ENCODE measurements at regions not wholly inside any gene's neighbourhood (a gene's known extent, or its start where the extent isn't known, plus 50 kb on each side); places are given as distances from the start of the nearest gene placed in this dataset.

DNA sequence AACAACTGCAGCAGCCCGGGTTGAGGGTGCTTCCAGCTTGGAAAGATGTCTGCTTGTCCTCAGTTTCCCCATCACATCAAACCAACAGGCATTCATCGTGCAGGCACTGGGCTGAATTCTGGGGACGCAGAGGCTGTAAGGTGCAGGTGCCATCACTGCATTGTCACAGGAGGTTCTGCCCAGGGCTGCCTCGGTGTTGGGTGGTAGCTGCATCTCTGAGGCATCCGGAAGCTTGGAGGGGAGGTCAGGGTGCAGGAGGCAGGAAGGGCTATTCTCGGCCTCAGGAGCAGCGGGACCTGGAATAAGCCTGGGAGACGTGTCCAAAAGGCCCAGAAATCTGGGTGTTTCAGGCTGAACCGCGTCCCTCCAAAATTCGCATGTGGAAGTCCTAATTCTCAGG is 134.6 kb downstream of the HMX1 start:
- no peak overlapping the region for H3K4me3 ChIP-seq (replicated peaks in 1 of 3; ENCODE audit: insufficient read depth in 1 of 3, low read depth in 1 of 3, low read length in 3 of 3)
- no peak overlapping the region for H3K27ac ChIP-seq (ENCODE audit: insufficient read depth, low read depth, low read length)
- no peak for FAIRE-seq
- H4K20me1 ChIP-seq (replicated peaks; ENCODE audit: control insufficient read depth, extremely low read depth, insufficient read depth, low read length) = no peaks in the 10 kb centered on the region
- H3K9ac ChIP-seq (replicated peaks; ENCODE audit: extremely low read depth, insufficient read depth, low read length) = no peak overlapping the region
- dilution Hi-C loops (cut with MboI; ENCODE audit: extremely low pct_ligation_motif_present, low sequenced_read_pairs) (no loop called here), intact Hi-C loops (cut with micrococcal nuclease) (no loop called here)
- H3K79me2 ChIP-seq (ENCODE audit: control insufficient read depth, insufficient read depth, low read length) = no peaks in the 10 kb centered on the region
- no peak for TF ChIP-seq POLR2A (IDR thresholded peaks at IDR 0.05; ENCODE audit: low read depth, low read length)
- TF ChIP-seq, protein P1, sequence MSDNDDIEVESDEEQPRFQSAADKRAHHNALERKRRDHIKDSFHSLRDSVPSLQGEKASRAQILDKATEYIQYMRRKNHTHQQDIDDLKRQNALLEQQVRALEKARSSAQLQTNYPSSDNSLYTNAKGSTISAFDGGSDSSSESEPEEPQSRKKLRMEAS (IDR thresholded peaks at IDR 0.05; ENCODE audit: insufficient read depth, insufficient read length) = no peak
- TF ChIP-seq, protein P2, sequence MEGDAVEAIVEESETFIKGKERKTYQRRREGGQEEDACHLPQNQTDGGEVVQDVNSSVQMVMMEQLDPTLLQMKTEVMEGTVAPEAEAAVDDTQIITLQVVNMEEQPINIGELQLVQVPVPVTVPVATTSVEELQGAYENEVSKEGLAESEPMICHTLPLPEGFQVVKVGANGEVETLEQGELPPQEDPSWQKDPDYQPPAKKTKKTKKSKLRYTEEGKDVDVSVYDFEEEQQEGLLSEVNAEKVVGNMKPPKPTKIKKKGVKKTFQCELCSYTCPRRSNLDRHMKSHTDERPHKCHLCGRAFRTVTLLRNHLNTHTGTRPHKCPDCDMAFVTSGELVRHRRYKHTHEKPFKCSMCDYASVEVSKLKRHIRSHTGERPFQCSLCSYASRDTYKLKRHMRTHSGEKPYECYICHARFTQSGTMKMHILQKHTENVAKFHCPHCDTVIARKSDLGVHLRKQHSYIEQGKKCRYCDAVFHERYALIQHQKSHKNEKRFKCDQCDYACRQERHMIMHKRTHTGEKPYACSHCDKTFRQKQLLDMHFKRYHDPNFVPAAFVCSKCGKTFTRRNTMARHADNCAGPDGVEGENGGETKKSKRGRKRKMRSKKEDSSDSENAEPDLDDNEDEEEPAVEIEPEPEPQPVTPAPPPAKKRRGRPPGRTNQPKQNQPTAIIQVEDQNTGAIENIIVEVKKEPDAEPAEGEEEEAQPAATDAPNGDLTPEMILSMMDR (IDR thresholded peaks at IDR 0.05; ENCODE audit: extremely low read depth in 1 of 2, insufficient read depth in 1 of 2, low read depth in 1 of 2, low read length in 2 of 2) = no peak
- no peak for TF ChIP-seq JUN (IDR thresholded peaks at IDR 0.05; ENCODE audit: borderline replicate concordance, insufficient read depth, insufficient read length, low read depth)
- H3K36me3 ChIP-seq (ENCODE audit: control insufficient read depth in 2 of 2, extremely low read depth in 1 of 2, insufficient read depth in 2 of 2, low read length in 2 of 2) = no peaks in the 10 kb centered on the region
- no peaks in the 10 kb centered on the region for H3K9me1 ChIP-seq (replicated peaks; ENCODE audit: control insufficient read depth, extremely low read depth, insufficient read depth, low read length)
- H3K27me3 ChIP-seq (ENCODE audit: control insufficient read depth in 2 of 2, insufficient read depth in 2 of 2, low read length in 2 of 2) = no peaks in the 10 kb centered on the region
- ChIA-PET POLR2A (no interaction called here), CTCF (no interaction called here)
- DNase-seq (ENCODE audit: low read depth, low spot score) = no peak
- BruUV-seq (replicated peaks) = no TSS peak
- H3K4me1 ChIP-seq (ENCODE audit: control insufficient read depth, extremely low read depth, insufficient read depth, low read length) = no peaks in the 10 kb centered on the region
- no peaks in the 10 kb centered on the region for H3K9me3 ChIP-seq (replicated peaks; ENCODE audit: control insufficient read depth, insufficient read depth, low read length)
- H3K4me2 ChIP-seq (ENCODE audit: insufficient read depth, low read length) = no peak overlapping the region
- H2AFZ ChIP-seq (ENCODE audit: low read depth, low read length) = no peak overlapping the region

DNA sequence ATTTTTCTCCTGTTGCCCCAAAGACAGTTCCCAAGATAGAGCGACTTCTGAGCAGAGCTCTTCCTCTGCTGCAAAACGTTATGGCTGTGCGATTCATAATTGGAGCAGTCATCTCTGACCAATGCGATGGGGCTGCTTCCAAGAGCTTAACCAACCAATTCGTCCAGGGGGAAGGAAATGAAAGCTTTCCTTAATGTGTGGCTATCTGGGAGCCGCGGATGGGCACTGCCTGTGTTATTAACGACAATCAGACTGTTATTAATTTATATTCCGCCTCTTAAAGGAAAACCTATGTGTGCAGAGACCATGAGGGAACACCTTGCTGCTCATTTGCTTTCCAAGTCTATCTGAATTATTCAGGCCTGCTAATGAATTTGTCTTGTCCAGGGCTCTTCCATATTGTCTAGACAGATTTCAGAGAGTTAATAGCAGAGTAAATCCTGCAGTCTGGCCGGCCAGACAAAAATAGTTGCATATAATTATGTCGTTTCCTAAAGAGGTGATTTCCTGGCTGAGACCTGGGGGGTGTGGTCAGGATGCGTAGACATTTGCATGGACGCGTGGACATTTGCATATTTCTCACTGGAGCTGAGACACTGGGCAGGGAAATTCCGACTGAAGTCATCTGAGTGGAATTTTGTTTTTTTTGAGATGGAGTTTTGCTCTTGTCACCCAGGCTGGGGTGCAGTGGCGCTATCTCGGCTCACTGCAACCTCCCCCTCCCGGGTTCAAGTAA is 135.4 kb downstream of the HMX1 start:
- BruUV-seq (replicated peaks) = no TSS peak
- H3K9me1 ChIP-seq (replicated peaks; ENCODE audit: control insufficient read depth, extremely low read depth, insufficient read depth, low read length) = no peaks in the 10 kb centered on the region
- no peak overlapping the region for H3K4me3 ChIP-seq (replicated peaks in 1 of 3; ENCODE audit: insufficient read depth in 1 of 3, low read depth in 1 of 3, low read length in 3 of 3)
- no peak overlapping the region for H2AFZ ChIP-seq (ENCODE audit: low read depth, low read length)
- H3K27me3 ChIP-seq (ENCODE audit: control insufficient read depth in 2 of 2, insufficient read depth in 2 of 2, low read length in 2 of 2) = no peaks in the 10 kb centered on the region
- dilution Hi-C loops (cut with MboI; ENCODE audit: extremely low pct_ligation_motif_present, low sequenced_read_pairs) = no loop called here
- TF ChIP-seq, protein P2 (IDR thresholded peaks at IDR 0.05; ENCODE audit: extremely low read depth in 1 of 2, insufficient read depth in 1 of 2, low read depth in 1 of 2, low read length in 2 of 2) = no peak
- TF ChIP-seq MYC (IDR thresholded peaks at IDR 0.05; ENCODE audit: low read depth, low read length) (no peak), POLR2AphosphoS5 (IDR thresholded peaks at IDR 0.05; ENCODE audit: insufficient read depth, low read depth, low read length) (no peak), JUN (IDR thresholded peaks at IDR 0.05; ENCODE audit: borderline replicate concordance, insufficient read depth, insufficient read length, low read depth) (no peak), GATA2 (IDR thresholded peaks at IDR 0.05; ENCODE audit: insufficient read depth, insufficient read length, low read depth, low read length) (no peak), FOS (IDR thresholded peaks at IDR 0.05; ENCODE audit: borderline replicate concordance, insufficient read depth, low read length) (no peak), POLR2A (IDR thresholded peaks at IDR 0.05; ENCODE audit: low read depth, low read length) (no peak), EZH2 (IDR thresholded peaks at IDR 0.05; ENCODE audit: borderline replicate concordance, low read depth, low read length, severe bottlenecking) (no peak)
- TF ChIP-seq, protein P1 (IDR thresholded peaks at IDR 0.05; ENCODE audit: insufficient read depth, insufficient read length) = no peak
- no peaks in the 10 kb centered on the region for H3K9me3 ChIP-seq (replicated peaks; ENCODE audit: control insufficient read depth, insufficient read depth, low read length)
- intact Hi-C loops (cut with micrococcal nuclease) = no loop called here
- no peak overlapping the region for H3K4me2 ChIP-seq (ENCODE audit: insufficient read depth, low read length)
- H4K20me1 ChIP-seq (replicated peaks; ENCODE audit: control insufficient read depth, extremely low read depth, insufficient read depth, low read length) = no peaks in the 10 kb centered on the region
- CTCF ChIA-PET = no interaction called here
- no peaks in the 10 kb centered on the region for H3K4me1 ChIP-seq (ENCODE audit: control insufficient read depth, extremely low read depth, insufficient read depth, low read length)
- no peaks in the 10 kb centered on the region for H3K36me3 ChIP-seq (ENCODE audit: control insufficient read depth in 2 of 2, extremely low read depth in 1 of 2, insufficient read depth in 2 of 2, low read length in 2 of 2)
- POLR2A ChIA-PET = no interaction called here
- H3K27ac ChIP-seq (ENCODE audit: insufficient read depth, low read depth, low read length) = no peak overlapping the region
- no peak for DNase-seq (ENCODE audit: low read depth, low spot score)
- no peak for FAIRE-seq
- no peaks in the 10 kb centered on the region for H3K79me2 ChIP-seq (ENCODE audit: control insufficient read depth, insufficient read depth, low read length)
- no peak overlapping the region for H3K9ac ChIP-seq (replicated peaks; ENCODE audit: extremely low read depth, insufficient read depth, low read length)
